ENCODE measurements at regions not wholly inside any gene's neighbourhood (a gene's known extent, or its start where the extent isn't known, plus 50 kb on each side); places are given as distances from the start of the nearest gene placed in this dataset.
"Not testable (repeated sequence)": the region's sequence is repeated elsewhere in the genome, so short reads cannot be mapped to it uniquely, and the experiment has no call there.

DNA sequence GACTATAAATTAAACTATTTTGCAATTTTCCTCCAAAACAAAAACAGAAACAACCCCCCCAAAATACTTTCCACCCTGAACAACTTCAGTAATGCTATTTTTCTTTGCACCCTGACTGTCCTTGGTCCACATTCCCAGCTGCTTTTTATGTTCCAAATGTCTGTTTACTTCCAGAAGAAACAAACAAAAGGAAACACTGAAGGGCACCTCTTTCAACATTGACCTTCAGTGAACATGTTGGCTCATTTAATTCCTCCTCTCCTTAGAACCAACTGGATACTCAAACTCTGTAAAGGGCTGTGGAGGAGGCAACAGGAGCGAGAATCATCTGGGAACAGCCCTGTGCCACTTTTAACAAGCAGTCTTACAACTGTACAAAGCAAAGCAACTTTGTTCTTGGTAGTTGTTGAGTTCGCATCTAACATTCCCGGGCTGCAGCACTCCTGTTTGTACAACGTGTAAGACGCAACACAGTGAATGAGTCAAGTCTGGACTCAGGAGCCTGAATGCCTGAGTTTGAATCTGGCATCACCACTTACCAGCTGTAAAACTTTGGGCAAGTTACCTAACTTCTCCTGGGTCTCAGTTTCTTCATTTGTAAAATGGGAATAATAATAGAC is 111.4 kb upstream of the GATA6 start:
- Histone ChIP-seq H3K4me1 (peaks cover 18% of the 10 kb centered on the region), H3K9me3 (0 out of 2 replicates have a peak, but pooled peaks cover 3% of the 10 kb centered on the region), H3K4me3 (no peak overlapping the region), H3K36me3 (replicated peaks) (no peaks in the 10 kb centered on the region), H3K27me3 (ENCODE audit: low read depth) (peaks cover 11% of the 10 kb centered on the region; the same call in 1 of the 2 replicates)
- DNase-seq (ENCODE audit: low spot score in 2 of 2) = no peak
- in situ Hi-C loops (cut with MboI; ENCODE audit: low sequenced_read_pairs) = no loop called here

DNA sequence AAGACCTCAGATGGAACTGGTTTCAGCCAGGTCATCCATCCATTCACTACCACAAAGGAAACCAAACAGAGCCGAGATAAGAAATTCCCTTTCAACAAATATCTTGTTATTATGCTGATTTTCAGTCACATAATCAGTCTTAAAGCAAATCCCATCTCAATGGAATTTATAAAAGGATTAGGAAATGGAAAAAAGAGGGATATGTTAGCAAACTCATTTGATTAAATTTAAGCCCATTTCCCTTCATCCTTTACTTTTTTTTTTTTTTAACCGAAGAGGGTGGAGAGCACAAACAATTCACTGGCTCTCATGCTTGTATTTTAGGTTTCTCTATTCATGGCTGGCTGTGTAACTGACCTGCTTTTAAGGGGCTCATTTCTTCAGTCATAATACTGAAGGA is 109.0 kb upstream of the GATA6 start:
- Histone ChIP-seq H3K27me3 (ENCODE audit: low read depth) (peaks cover 24% of the 10 kb centered on the region), H3K36me3 (replicated peaks) (no peaks in the 10 kb centered on the region), H3K4me1 (peaks cover 18% of the 10 kb centered on the region), H3K9me3 (no peaks in the 10 kb centered on the region), H3K4me3 (no peak overlapping the region)
- peak; percentile 25 to 93 for DNase-seq (ENCODE audit: low spot score in 2 of 2)
- in situ Hi-C loops (cut with MboI; ENCODE audit: low sequenced_read_pairs) = no loop called here

DNA sequence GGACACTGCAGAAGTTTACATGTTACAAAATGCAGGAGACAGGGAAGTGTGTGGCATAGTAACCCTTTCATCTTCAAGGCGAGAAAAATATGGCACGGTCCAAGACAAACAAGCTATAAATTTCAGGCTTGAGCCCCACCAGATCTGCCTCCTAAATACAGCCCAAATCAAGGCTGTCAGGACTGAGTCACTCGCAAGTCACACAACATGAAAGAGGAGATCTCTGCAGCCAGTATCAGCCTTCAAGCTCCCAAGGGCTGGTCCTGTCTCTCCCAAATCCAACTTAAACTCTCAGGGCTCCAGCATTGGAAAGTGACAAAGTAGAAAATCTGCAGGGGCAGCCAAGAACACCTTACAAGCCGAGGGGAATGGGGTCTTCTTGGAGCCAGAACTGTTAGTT is 106.3 kb upstream of the GATA6 start:
- DNase-seq (ENCODE audit: low spot score in 2 of 2) = no peak
- in situ Hi-C loops (cut with MboI; ENCODE audit: low sequenced_read_pairs) = no loop called here
- H3K4me1 ChIP-seq = peaks cover 18% of the 10 kb centered on the region
- H3K9me3 ChIP-seq = no peaks in the 10 kb centered on the region
- peaks cover 33% of the 10 kb centered on the region for H3K27me3 ChIP-seq (ENCODE audit: low read depth)
- H3K36me3 ChIP-seq (replicated peaks) = no peaks in the 10 kb centered on the region
- H3K4me3 ChIP-seq = no peak overlapping the region

DNA sequence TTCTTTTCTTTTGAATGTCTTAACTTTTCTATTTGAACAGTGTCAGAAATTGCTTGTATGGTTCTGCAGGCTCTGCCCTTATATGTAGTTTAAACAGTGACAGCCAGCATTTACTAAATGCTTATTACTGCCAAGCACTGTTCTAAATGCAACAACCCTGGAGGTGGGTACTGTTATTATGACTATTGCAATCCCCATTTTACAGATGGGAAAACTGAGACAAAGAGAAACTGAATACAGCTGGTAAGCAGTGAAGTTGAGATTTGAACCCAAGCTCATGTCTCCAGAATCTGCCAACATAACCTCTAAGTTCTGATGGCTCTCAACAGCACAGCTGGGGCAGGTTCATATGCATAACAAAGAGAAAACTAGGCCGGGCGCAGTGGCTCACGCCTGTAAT is 105.7 kb upstream of the GATA6 start:
- Histone ChIP-seq H3K4me1 (peaks cover 18% of the 10 kb centered on the region), H3K4me3 (no peak overlapping the region), H3K9me3 (no peaks in the 10 kb centered on the region), H3K36me3 (replicated peaks) (no peaks in the 10 kb centered on the region), H3K27me3 (ENCODE audit: low read depth) (peaks cover 36% of the 10 kb centered on the region)
- DNase-seq (ENCODE audit: low spot score in 2 of 2) = no peak
- in situ Hi-C loops (cut with MboI; ENCODE audit: low sequenced_read_pairs) = no loop called here

GRCh38 chr18:22064581-22064980 is 104.8 kb upstream of the GATA6 start:
- in situ Hi-C loops (cut with MboI; ENCODE audit: low sequenced_read_pairs) = no loop called here
- DNase-seq (ENCODE audit: low spot score in 2 of 2) = no peak

DNA sequence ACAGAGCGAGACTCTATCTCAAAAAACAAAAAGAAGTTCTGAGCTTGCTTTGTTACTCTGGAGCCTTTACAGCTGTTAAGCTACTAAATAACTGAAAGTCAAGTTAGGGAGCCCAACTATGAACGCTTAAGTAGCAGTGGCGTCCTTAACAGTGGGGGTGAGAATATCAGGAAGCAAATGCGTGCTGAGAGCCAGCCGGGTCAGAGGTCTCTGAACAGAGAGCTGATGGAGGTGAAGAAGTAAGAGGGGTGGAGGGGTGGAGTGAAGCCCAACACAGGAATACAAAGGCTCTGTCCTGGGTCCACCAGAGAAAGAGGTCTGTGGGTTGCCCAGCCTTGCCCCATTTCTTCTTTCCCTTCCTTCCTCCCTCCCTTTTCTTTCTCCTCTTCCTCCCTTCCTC is 104.1 kb upstream of the GATA6 start:
- in situ Hi-C loops (cut with MboI; ENCODE audit: low sequenced_read_pairs) = no loop called here
- peaks cover 40% of the 10 kb centered on the region for H3K27me3 ChIP-seq (ENCODE audit: low read depth)
- H3K9me3 ChIP-seq = no peaks in the 10 kb centered on the region
- H3K36me3 ChIP-seq (replicated peaks) = no peaks in the 10 kb centered on the region
- H3K4me3 ChIP-seq = no peak overlapping the region
- DNase-seq (ENCODE audit: low spot score in 2 of 2) = no peak
- peaks cover 11% of the 10 kb centered on the region for H3K4me1 ChIP-seq

More at GRCh38 chr18:22064581-22064980, 104.8 kb upstream of the GATA6 start:
- Histone ChIP-seq H3K36me3 (replicated peaks) (no peaks in the 10 kb centered on the region), H3K27me3 (ENCODE audit: low read depth) (peaks cover 40% of the 10 kb centered on the region), H3K4me1 (peaks cover 16% of the 10 kb centered on the region), H3K9me3 (no peaks in the 10 kb centered on the region), H3K4me3 (no peak overlapping the region)

DNA sequence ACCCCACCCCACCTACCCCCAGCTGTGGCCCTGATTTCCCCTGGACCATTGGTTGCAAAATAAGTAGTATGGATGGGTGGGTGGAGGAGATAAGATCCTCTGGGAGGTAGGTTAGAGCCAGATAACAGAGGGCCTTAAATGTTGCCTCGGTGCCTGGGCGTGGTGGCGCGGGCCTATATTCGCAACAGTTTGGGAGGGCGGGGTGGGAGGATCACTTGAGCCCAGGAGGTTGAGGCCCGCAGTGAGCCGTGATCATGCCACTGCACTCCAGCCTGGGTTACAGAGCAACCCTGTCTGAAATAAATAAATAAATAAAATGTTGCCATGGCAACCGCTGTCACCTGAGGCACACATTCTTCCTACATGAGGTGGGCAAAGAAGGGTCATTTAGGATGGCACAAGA is 103.3 kb upstream of the GATA6 start:
- in situ Hi-C loops (cut with MboI; ENCODE audit: low sequenced_read_pairs) = no loop called here

DNA sequence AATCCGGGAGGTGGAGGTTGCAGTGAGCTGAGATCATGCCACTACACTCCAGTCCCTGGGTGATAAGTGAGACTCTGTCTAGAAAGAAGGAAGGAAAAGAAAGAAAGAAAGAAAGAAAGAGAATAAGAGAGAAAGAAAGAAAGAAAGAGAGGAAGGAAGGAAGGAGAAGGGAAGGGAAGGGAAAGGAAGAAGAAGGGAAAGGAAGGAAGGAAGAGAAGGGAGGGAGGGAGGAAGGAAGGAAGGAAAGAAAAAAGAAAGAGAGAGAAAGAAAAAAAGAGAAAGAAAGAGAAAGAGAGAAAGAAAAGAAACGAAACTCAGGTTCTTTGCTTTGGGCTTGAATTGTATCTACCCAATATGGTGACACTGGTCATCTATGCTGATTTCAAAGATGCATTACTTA is 102.3 kb upstream of the GATA6 start:
- DNase-seq (ENCODE audit: low spot score in 2 of 2) = no peak
- in situ Hi-C loops (cut with MboI; ENCODE audit: low sequenced_read_pairs) = no loop called here
- H3K9me3 ChIP-seq = no peaks in the 10 kb centered on the region
- H3K36me3 ChIP-seq (replicated peaks) = no peaks in the 10 kb centered on the region
- no peak overlapping the region for H3K4me3 ChIP-seq
- H3K4me1 ChIP-seq = no peaks in the 10 kb centered on the region
- peaks cover 43% of the 10 kb centered on the region for H3K27me3 ChIP-seq (ENCODE audit: low read depth)

More for the DNA sequence above, 103.3 kb upstream of the GATA6 start:
- Histone ChIP-seq H3K36me3 (replicated peaks) (no peaks in the 10 kb centered on the region), H3K9me3 (no peaks in the 10 kb centered on the region), H3K4me1 (peaks cover 5% of the 10 kb centered on the region), H3K4me3 (no peak overlapping the region), H3K27me3 (ENCODE audit: low read depth) (peaks cover 43% of the 10 kb centered on the region)
- no peak for DNase-seq (ENCODE audit: low spot score in 2 of 2)

DNA sequence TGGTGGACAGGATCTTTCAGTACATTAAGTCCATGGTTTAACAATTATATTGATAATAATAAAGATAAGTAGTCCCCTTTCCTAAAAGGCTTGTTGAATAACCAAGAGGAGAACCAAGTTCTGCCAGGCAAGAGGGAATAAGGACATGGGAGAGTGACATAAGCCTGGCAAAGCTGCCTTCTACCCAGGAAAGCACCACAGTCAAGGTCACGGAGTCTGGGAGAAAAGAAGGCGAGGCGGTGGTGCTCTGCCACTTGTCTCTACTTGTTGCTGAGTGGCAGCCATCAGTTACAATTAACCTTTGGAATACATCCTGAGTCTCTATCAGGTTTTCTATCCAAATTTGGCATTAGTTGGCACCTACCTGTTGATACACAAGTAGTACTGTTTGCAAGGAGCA is 101.7 kb upstream of the GATA6 start:
- Histone ChIP-seq H3K9me3 (no peaks in the 10 kb centered on the region), H3K4me3 (no peak overlapping the region)
- in situ Hi-C loops (cut with MboI; ENCODE audit: low sequenced_read_pairs) = no loop called here

GRCh38 chr18:22068784-22069183 is 100.6 kb upstream of the GATA6 start:
- DNase-seq (ENCODE audit: low spot score in 2 of 2); H3K4me1 ChIP-seq; H3K9me3 ChIP-seq; in situ Hi-C loops (cut with MboI; ENCODE audit: low sequenced_read_pairs); H3K4me3 ChIP-seq; H3K36me3 ChIP-seq (replicated peaks): not testable (repeated sequence)
- peaks cover 31% of the 10 kb centered on the region for H3K27me3 ChIP-seq (ENCODE audit: low read depth)

More for the DNA sequence above, 101.7 kb upstream of the GATA6 start:
- no peaks in the 10 kb centered on the region for H3K4me1 ChIP-seq
- no peaks in the 10 kb centered on the region for H3K36me3 ChIP-seq (replicated peaks)
- H3K27me3 ChIP-seq (ENCODE audit: low read depth) = peaks cover 41% of the 10 kb centered on the region
- DNase-seq (ENCODE audit: low spot score in 2 of 2) = no peak

GRCh38 chr18:22069916-22070315 is 99.5 kb upstream of the GATA6 start:
- DNase-seq (ENCODE audit: low spot score in 2 of 2) = no peak
- in situ Hi-C loops (cut with MboI; ENCODE audit: low sequenced_read_pairs) = no loop called here
- Histone ChIP-seq H3K27me3 (ENCODE audit: low read depth) (peaks cover 27% of the 10 kb centered on the region), H3K4me3 (no peak overlapping the region), H3K4me1 (no peaks in the 10 kb centered on the region), H3K36me3 (replicated peaks) (no peaks in the 10 kb centered on the region), H3K9me3 (no peaks in the 10 kb centered on the region)

- no peaks in the 10 kb centered on the region for H3K36me3 ChIP-seq (replicated peaks)
- H3K4me1 ChIP-seq = no peaks in the 10 kb centered on the region
- H3K27me3 ChIP-seq (ENCODE audit: low read depth) = peaks cover 16% of the 10 kb centered on the region
- H3K9me3 ChIP-seq = no peaks in the 10 kb centered on the region
- in situ Hi-C loops (cut with MboI; ENCODE audit: low sequenced_read_pairs) = no loop called here
- DNase-seq (ENCODE audit: low spot score in 2 of 2) = no peak
- no peak overlapping the region for H3K4me3 ChIP-seq
Measured at GRCh38 chr18:22073411-22073810, 96.0 kb upstream of the GATA6 start.

DNA sequence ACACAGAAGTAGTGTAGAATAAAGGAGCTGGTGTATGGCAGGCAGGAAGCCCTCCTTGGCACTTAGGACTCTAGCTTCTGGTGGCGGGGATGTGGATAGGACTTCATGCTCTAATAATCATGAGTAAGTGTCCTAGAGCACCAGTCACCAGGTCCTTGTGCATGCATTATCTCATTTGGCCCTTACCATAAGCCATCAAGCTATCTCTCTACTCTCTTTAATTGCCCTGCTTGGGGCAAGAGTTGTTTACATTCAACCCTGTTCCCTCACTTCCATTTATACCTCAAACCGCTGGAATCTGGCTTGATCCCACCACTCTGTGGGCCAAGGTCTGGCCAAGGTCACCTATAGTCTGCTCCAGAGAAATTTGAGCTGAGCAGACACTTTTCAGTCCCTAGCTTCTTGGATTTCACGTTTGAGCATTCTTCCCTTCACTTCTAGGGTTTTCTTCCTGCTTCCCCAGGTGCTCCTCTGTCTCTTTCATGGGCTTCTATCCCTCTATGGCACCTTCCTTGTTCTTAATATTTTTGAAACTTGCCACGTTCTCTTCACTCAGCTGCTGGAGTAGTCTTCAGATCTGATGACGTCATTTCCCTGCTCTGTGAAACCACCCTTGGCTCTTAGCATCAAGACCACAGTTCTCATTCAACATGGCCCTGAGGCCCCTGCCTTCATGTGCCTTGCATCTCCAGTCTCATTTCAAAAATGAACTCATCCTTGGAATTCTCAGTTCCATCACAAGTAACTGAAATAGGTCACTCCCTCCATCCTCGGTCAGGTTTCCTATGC is 94.9 kb upstream of the GATA6 start:
- in situ Hi-C loops (cut with MboI; ENCODE audit: low sequenced_read_pairs) = no loop called here
- Histone ChIP-seq H3K4me3 (no peak overlapping the region), H3K36me3 (replicated peaks) (no peaks in the 10 kb centered on the region), H3K9me3 (no peaks in the 10 kb centered on the region), H3K4me1 (no peaks in the 10 kb centered on the region; the same call in 1 of the 2 replicates), H3K27me3 (ENCODE audit: low read depth) (peaks cover 10% of the 10 kb centered on the region)
- no peak for DNase-seq (ENCODE audit: low spot score in 2 of 2)

DNA sequence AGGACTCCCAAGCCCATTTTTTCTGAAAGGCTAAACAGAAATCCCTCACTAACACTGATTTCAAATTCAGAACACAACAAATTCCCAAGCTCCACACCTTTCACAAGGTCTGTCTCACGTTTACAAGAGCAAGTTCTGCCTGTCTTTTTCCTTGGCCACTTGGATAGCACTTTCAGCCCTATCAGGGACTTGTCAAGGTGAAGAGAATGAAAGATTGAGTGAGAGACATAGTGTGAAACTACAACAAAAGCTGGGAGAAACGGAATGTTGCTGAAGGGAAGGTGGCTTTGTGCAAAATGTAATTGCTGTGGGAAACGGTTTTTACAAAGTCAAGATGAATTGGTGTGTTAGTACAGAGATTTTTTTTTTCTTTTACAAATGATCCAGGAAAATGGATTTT is 89.4 kb upstream of the GATA6 start:
- DNase-seq (ENCODE audit: low spot score in 2 of 2) = peak in 1 of 2 experiments; percentile 14
- Histone ChIP-seq H3K36me3 (replicated peaks) (no peaks in the 10 kb centered on the region), H3K4me1 (peaks cover 10% of the 10 kb centered on the region), H3K27me3 (ENCODE audit: low read depth) (peaks cover 9% of the 10 kb centered on the region), H3K4me3 (no peak overlapping the region), H3K9me3 (no peaks in the 10 kb centered on the region)
- in situ Hi-C loops (cut with MboI; ENCODE audit: low sequenced_read_pairs) = no loop called here

All from HAP-1 (cell line).